ENCODE measurements at regions not wholly inside any gene's neighbourhood (a gene's known extent, or its start where the extent isn't known, plus 50 kb on each side); places are given as distances from the start of the nearest gene placed in this dataset.

- no peak for TF ChIP-seq CTCF (IDR thresholded peaks at IDR 0.05; ENCODE audit: low read length)
- no peak for TF ChIP-seq EZH2 (optimal IDR thresholded peaks at IDR 0.05; ENCODE audit: low read depth, low read length)
Observed at GRCh38 chr11:122337704-122338103, 221.7 kb upstream of the BLID start.
